HG02678 (cell line): ENCODE measurements at regions not wholly inside any gene's neighbourhood (a gene's known extent, or its start where the extent isn't known, plus 50 kb on each side); places are given as distances from the start of the nearest gene placed in this dataset.
"Not testable (repeated sequence)": the region's sequence is repeated elsewhere in the genome, so short reads cannot be mapped to it uniquely, and the experiment has no call there.

ENCODE experiments used
- ATAC-seq: cut with Tn5 transposase; IDR thresholded peaks from one replicate; pipeline ENCODE4 v1.9.1; 2021; ENCODE audit warnings: mild to moderate bottlenecking, moderate library complexity; ENCODE audit not compliant: unreplicated experiment

- no peak for ATAC-seq
Observed at GRCh38 chr15:98315971-98316370, 332.4 kb upstream of the IGF1R start.

DNA sequence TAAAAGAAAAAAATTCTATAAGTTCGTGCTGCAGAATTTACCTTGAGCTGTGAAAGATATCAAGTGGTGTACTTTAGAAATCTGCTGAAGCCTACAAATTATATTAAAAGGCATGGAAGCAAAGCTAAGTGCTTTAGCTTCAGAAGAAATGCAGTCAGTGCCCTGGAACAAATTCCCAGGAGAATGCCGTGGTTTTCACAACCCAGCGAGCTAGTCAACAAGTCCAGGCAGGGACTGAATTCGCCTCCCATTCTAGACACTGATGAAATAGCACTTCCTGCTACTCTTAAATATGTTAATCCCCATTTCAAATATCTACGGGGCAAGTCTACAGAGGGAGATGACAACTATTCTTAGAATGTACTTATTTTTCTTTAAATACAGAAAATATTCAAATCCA, 326.4 kb upstream of the IGF1R start:
- no peak for ATAC-seq

DNA sequence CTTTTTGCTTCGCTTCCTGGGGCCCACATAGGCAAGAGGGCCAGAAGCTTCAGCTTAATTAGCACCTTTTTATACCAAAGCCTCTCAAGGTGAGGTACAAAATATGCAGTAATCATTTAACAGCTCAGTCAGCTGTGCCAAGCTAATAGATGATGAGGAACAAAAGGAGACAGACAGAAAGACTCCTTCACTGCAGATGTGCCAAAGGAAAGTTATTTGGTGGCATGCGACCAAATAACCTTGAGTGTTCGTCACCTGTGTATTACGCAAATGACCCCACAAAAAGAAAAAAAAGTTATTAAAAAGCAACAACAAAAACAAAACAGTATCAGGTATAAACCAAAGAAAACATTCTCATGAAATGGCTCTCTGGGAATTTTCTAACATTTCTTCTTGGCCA, 325.8 kb upstream of the IGF1R start:
- ATAC-seq = no peak

GRCh38 chr15:98324341-98324970, 323.9 kb upstream of the IGF1R start:
- ATAC-seq = no peak

GRCh38 chr15:98326804-98327203, 321.5 kb upstream of the IGF1R start:
- no peak for ATAC-seq

DNA sequence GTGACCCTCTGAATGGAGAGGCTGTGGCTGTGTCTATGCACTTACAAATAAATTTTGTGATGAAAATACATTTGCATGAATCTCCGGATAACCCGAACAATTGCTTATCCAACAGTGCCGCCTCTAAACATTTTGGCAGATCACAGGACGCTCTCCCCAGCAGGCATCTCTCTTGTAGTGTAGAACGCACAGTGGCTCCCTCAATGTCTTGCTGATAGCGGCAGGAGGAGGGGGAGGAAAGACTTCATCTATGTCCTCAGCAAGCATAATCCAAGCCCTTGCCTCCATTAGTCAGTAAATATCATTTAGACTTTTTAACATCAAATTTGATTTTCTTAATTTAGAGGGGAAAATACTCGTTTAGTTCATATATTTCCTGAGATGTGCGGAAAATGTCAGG, 318.1 kb upstream of the IGF1R start:
- no peak for ATAC-seq

- no peak for ATAC-seq
Observed at GRCh38 chr15:98330692-98331435, 317.5 kb upstream of the IGF1R start.

GRCh38 chr15:98331676-98332075, 316.7 kb upstream of the IGF1R start:
- no peak for ATAC-seq

- ATAC-seq = no peak
Observed at GRCh38 chr15:98333251-98333650, 315.1 kb upstream of the IGF1R start.

DNA sequence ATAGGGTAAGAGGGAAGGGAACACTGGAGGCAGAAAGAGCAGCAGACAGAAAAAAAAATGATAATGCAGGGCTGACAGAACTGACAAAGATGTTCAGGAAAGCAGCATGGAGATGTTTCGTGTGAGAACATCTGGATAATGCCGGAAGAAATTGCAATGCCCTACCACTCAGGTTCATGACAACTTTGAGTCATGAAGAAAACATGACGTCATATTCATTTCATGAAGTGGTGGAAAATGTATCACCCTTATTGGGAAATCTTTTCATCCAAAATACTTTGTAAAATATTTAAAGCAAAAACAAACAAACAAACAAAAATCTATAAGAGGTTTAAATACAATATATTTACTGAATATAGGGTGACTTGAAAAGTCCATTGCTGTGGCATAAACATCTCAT, 305.4 kb upstream of the IGF1R start:
- ATAC-seq = no peak

- no peak for ATAC-seq
Observed at GRCh38 chr15:98344591-98344990, 303.7 kb upstream of the IGF1R start.

DNA sequence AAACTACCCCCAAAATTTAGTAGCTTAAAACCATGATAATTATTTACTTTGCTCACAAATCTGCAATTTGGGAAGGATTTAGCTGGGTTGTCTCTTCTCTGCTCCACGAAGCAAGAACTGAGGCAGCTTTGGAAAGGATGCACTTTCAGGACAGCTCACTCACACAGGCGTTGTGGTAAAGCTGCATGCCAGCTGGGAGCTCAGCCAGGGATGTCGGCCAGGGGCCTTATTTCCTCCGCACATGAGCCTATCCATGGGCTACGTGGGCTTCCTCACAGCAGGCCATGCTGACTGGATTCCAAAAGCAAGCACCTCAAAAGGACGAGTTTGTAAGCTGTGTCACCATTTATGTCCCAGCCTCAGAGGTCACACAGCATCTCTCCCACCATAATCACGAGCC, 301.3 kb upstream of the IGF1R start:
- ATAC-seq = no peak

GRCh38 chr15:98347866-98348265, 300.5 kb upstream of the IGF1R start:
- no peak for ATAC-seq

DNA sequence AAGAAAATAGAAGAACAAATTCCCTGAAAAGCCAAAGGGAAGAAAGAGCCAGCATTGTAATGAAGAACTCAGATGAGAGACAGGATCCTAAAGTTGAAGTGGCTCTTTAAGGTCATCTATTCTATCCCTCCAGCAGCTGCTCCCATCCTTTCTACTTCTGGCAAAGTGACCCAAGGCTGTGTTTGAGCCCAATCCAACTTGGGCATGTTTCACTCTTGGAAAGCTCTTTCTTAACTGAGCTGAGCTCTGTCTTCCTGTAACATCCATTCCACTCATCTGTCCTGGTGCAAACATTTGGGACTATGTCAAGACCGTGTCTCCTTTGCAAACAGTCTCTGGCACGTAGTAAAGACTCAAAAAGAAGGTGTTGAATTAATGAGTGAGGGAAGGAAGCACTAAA, 298.1 kb upstream of the IGF1R start:
- ATAC-seq = no peak

- not testable (repeated sequence) for ATAC-seq
Observed at GRCh38 chr15:98358274-98358673, 290.1 kb upstream of the IGF1R start.

DNA sequence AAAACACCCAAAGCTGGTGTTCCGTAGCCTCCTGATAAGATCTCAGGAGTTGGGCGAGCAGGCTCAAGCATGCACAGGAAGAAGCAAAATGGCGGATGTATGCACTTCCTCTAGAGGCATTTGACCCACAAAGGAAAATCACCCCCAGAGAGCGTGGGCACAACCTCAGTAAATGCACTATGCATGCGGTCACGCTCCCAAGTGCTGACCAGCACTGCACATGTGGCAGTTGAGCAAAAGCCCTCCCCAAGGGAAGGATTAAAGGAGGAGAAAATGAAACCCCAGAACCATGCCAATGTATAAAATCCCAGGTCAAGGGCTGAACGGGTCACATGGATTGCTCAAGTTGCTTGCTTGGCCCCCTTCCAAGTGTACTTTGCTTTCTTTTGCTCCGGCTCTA, 289.4 kb upstream of the IGF1R start:
- ATAC-seq = no peak

- ATAC-seq = no peak
Observed at GRCh38 chr15:98363416-98363815, 284.9 kb upstream of the IGF1R start.

DNA sequence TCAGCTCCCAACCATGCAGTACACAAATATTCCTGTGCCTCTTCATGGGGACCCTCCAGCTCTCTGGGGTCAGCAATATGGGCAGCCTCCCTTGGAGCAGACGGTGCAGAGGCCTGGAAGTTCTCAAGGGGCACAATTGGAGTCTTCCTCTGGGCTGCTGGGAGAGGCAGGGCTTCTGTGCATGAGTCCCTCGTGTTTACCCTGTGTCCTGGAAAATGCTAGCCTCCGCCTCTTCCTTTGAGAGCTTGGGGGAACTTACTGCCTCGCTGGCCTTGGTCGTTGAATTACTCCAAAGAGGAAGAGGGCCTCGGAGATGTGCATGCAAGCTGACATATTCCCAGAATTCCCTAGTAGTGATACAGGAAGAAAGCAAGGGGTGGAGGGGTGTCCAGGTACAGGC, 284.4 kb upstream of the IGF1R start:
- no peak for ATAC-seq

DNA sequence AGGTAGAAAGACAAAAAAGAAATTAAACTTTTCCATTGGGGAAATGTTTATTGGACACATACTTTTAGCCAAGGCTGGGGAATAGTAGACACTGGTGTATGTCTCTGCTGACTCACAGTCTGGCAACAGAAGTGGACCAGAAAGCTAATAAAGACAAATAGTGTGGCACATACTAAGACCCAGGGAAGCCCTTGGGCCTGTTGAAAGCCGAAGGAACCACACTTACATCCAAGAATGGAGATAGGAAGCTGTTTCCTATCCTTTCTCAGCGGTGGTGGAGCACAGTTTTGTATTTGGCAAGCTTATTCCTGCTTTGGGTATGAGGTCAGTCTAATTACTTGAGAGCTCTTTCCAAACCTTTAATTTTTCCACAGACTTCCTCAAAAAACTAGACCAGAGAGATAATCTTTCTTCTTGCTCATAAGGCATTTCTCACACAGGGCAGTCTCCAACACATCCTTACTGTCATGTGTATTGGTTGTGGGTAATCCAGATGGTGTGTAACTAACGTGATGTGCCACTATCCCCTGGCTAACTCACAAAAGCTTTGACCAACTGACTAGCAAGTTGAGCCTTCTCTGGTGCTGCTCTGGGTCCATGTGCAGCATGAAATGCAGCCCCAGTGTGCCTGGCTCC, 279.1 kb upstream of the IGF1R start:
- ATAC-seq = no peak

- no peak for ATAC-seq
Observed at GRCh38 chr15:98375513-98376340, 272.6 kb upstream of the IGF1R start.

GRCh38 chr15:98380721-98381120, 267.6 kb upstream of the IGF1R start:
- ATAC-seq = no peak
